Stimulated activated CD4-positive, alpha-beta T cell treated with anti-CD3 and anti-CD28 coated beads, Interleukin-1b, Interleukin-23, amount 100 ng/mL, for 48 hours (primary cell): ENCODE measurements at regions not wholly inside any gene's neighbourhood (a gene's known extent, or its start where the extent isn't known, plus 50 kb on each side); places are given as distances from the start of the nearest gene placed in this dataset.

Experiments
- DNase-seq: peaks from one replicate; pipeline ENCODE4 v3.0.0-alpha.2; 2020

- DNase-seq = no peak
Observed at GRCh38 chrX:38890326-38890725, 89.1 kb downstream of the MID1IP1 start.

- no peak for DNase-seq
Observed at GRCh38 chrX:38890963-38891362, 89.7 kb downstream of the MID1IP1 start.

- DNase-seq = peak; percentile 25
Observed at GRCh38 chrX:38891641-38892413, 90.6 kb downstream of the MID1IP1 start.

DNA sequence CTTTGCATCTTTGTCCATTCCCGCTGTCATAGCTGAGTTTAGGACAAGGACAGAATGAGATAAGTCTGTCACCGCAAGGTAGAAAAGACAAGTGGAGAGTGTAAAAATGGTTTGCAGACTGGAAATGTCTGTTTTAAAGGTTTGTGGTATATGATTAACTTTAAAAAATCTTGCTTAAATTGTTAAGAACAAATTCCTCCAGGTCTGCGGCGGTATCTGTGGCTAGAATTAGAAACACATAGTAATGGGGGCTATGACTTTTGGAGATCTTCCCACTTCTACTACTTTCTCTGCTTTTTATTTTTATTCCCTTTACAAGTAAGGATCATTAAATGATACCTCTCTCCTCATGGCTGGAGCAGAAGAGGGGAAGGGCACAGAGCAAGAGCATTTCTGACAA is 92.2 kb downstream of the MID1IP1 start:
- no peak for DNase-seq

DNA sequence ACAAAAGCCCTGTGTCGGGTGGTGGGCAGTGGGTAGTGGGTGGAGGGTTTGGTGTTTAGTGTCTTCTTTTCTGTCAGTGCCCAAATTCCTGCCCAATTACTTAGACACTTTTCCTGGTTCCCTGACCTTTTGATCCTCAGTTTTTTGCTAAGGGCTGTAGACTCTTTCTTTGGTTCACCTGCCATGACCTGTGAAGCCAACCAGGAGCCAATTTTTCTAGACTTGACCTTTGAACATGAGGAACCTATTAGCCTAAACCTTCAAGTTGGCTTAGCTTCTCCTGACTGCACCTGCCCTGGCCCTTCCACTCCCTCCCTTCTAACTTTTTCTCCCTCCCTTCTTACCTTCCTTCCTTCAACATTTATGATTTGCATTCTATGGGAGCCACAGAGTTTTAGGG is 94.5 kb downstream of the MID1IP1 start:
- DNase-seq = no peak

DNA sequence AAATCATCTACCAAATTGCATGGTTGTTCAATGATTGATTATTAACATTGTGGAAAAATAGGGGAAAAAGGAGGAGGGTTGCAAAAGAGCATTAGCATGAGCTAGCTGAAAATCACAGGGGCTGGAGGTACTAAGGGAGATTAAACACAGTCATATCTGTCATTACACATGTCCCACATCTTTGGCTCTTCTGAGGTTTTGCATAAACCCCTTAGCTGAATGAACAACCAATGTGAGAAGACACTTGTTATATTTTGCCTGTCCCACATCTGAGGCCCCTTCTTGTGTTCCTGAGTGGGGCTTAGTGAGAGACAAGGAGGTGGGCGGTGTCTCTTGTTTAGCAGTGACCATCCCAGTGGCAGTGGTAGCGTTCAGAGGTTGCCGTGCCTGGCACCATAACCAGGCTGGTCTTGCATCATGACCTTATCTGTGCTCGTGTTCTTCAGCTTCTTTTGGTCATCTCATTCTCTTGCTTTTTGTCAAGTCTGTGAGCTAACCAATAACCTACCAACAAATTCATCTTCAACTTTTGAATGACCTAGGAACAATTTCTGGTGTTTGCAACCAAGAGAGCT is 95.6 kb downstream of the MID1IP1 start:
- no peak for DNase-seq

DNA sequence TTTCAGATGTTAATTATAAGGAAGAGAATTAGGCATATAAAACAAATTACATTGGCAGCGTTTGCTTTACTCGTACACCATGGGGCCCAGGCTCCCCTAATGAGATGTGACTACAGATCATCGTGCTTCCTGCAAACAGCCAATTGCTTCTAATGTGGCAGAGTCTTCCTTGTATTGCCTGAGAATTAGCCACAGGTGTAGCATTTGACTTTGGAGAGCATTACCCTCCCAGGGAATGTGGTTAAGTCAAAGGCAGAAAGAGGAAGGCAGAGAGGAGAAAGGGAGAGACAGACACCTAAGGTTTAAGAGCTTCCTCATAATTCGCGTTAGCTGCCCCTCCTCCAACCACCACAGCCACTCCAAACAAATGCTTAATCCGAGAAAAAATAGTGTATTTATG is 97.0 kb downstream of the MID1IP1 start:
- no peak for DNase-seq

DNA sequence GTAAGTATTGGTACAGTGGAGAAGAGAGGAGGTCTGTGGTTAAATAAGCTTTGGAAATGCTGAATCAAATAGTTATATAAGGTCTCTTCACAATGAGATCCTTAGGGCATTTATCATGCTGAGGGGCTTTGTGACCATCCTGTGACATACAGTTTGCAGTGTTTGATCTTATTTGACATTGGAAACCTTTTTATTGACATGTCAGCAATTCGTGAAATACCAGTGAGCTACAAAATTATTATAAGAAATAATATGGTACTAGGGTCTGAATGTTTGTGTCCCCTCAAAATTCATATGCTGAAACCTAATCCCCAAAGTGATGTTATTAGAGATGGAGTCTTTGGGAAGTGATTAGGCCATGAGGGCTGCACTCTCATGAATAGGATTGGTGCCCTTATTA is 98.4 kb downstream of the MID1IP1 start:
- DNase-seq = no peak

- DNase-seq = no peak
Observed at GRCh38 chrX:38900719-38901118, 99.5 kb downstream of the MID1IP1 start.

DNA sequence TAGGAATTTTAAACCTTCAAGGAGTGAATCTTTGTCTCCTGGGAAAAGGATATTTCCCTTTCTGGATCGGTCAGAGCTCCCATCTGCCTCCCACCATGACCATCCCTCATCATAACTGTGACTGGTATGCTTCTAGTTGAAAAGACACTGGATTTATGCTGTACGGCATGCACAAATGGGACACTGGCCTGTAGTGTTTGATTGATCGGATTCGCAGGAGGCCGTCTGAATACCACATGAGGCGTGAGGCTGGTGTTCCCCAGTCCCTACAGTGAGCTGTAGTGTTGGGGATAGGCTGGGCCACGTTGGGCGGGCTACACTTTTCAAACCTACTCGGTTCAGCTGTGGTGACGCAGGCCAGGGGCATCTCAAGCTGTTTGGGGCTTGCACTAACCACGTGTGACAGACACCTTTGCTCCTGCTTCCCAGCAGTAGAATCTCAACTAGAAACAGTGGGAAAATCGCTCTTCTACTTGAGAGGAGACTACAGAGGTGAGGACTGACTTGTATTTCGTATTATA is 101.8 kb downstream of the MID1IP1 start:
- no peak for DNase-seq

DNA sequence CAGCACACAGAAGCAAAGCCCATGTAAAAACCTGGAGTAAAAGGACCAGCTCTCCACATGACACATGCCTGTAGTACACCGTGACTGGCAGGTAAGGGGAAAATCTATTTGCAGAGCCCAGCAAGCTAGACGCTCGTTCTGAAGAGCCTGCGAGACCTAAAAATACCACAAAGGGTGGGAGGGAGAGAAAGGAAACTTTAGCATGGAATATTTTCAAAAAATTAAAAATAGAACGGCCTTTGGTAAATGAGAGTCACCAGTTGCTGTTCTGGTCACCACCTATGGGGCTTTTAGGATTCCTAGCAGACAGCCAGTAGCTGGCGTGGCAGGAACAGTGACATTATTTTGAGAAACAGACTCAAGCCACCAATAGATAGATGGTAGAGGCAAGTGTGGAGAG is 115.5 kb downstream of the MID1IP1 start:
- DNase-seq = no peak

DNA sequence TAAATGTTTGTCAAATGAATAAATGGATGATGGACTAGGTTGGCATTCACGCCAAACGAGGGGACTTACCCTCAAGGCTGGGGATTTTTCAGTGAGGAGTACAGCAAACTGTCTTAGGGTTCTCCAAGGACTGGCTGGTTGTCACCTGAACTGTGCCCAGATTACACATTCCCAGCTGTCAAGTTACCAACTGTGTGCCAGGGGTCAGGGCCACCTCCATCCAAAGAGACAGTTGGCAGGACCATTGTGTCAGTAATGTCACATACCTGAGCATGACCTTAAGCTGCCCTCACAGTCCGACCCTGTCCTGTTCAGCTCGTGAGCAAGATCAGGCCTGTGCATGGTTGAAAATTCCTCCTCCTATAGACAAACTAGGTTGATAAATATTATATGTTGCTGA is 116.7 kb downstream of the MID1IP1 start:
- DNase-seq = no peak

GRCh38 chrX:38919202-38919601 is 117.9 kb downstream of the MID1IP1 start:
- no peak for DNase-seq

DNA sequence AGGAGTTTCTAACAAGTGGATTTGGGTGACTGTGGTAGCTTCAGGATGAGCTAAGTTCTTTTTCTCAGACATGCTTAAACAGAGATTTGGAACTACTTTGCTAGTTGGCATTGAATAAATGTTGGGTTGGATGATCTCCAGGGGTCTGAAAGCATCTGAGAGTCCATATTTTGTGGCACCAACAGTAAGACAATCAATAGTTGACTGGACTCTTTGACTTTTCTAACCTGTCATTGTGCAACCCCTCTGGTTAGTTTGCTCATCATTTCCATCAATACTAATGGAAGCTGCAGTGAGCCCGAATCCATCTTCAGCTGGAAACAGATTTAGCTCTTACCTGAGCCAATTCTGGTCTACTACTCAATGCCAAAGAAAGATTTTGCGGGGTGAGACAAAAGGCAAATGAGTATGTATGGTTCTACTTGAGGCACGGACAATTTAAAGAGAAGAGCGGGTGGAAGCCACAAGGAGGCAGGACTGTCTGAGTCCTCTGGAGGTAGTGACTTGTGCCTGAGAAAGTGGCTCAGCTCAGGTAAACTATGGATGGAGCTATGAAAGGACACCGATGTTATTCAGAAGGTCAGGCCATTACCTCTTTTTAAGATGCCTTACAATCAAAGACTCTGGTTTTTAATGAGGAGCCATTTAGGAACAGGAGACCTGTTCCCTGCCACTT is 118.7 kb downstream of the MID1IP1 start:
- no peak for DNase-seq

DNA sequence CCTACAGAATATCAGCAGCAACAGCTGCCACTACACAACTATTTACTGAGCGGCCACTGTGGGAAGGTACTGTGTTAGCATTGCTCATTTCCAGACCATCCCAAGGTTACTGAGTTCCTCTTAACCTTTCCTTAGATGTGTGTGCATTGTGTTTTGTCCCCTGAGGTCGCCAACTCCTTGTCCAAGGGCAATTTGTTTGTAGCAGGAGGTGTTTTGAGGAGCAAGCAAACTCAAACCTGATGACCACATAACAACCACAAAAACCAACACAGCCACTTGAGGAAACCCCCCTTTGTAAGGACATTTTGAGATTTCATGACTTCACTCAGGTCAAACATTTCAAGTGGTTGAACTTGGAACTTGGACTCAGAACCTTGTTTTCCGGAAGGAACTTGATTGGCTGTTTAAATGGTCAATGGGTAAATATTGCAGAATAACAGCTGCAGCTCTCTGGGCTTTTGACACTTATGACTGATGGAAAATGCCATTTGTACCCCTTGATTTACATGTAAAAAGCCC is 122.3 kb downstream of the MID1IP1 start:
- no peak for DNase-seq

DNA sequence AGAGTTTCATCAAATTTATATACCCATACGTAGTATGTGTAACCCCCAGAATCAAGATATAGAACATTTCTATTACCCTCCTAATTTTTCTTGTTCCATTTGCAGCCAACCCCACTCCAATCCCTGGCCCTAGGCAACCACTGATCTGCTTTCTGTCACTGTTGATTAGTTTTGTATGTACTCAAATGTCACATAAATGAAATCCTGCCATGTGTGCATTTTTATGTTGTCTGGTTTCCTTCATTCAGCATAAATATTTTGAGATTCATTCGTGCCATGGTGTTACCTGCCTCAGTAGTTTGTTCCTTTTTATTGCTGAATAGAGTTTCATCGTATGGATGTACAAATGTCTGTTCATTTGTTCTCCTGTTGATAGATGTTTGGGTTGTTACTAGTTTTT is 126.3 kb downstream of the MID1IP1 start:
- DNase-seq = no peak

- DNase-seq = no peak
Observed at GRCh38 chrX:38929966-38930421, 128.7 kb downstream of the MID1IP1 start.

DNA sequence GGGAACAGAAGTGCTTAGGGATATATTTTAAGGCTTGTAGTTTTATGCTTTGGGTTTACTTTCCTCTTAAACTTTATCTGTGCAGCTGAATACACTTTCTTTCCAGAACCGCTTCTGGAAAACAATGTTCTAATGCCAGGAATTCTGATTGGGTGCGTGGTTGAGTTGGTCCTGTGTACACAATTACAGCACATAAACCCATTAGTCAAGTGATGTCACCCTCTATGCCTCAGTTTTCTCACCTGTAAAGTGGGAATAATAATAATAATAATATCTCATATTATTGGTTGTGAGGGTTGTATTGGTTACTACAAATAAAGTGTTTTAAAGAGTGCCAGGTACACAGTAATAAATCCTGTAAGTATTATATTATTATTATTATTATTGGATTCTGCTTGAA is 129.2 kb downstream of the MID1IP1 start:
- DNase-seq = no peak

DNA sequence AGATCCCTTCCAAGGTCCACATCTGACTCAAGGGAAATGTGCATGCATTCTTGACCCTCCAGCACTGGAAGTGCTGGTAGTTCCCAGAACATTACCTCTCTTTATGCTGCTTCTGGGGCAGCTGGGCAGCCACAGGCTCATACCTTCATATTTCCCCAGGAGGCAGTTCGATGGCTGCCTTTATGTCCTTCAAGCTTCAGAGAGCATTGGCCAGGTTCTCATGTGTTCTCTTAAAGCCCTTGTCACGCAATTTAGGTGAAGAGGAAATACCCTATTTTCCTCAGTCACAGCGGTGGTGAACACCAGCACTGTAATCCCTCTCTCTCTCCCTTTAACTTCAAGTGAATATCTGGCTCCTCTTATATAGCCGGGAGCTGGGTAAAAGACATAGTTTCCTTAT is 134.3 kb downstream of the MID1IP1 start:
- no peak for DNase-seq

GRCh38 chrX:38937400-38937799 is 136.1 kb downstream of the MID1IP1 start:
- DNase-seq = no peak

GRCh38 chrX:38937926-38938325 is 136.7 kb downstream of the MID1IP1 start:
- no peak for DNase-seq

DNA sequence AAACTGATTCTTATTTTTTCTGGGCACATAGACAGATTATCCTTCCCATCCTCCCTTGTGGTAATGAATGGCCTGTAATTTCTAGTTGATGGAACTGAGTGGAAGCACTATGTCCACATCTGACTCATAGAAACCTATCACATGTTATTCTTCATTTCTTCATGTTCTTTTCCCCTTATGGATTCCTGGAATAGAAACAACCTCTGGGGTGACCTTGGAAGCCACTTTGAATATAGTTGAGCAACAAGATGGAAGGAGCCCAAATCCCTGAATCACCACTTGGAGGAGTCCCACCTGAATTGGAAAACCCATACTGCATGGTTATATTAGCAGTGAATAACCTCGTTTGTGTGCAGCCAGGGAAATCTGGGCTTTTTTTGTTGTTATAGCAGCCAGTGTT is 137.8 kb downstream of the MID1IP1 start:
- no peak for DNase-seq

GRCh38 chrX:38940547-38940946 is 139.3 kb downstream of the MID1IP1 start:
- DNase-seq = no peak

- DNase-seq = no peak
Observed at GRCh38 chrX:38941675-38942074, 140.4 kb downstream of the MID1IP1 start.
